Panc1 (cell line): ENCODE measurements at regions not wholly inside any gene's neighbourhood (a gene's known extent, or its start where the extent isn't known, plus 50 kb on each side); places are given as distances from the start of the nearest gene placed in this dataset.

Source experiments
- POLR2AphosphoS5 ChIP-seq: IDR thresholded peaks from 2 replicates; pipeline ENCODE4 v1.6.1; 2012; ENCODE audit warnings: mild to moderate bottlenecking, low read depth, low read length, moderate library complexity
- SIN3A ChIP-seq: IDR thresholded peaks from 2 replicates; pipeline ENCODE4 v1.6.1; 2012; ENCODE audit warnings: low read depth, mild to moderate bottlenecking, low read length, moderate library complexity, borderline replicate concordance; ENCODE audit not compliant: insufficient read depth
- TCF7L2 ChIP-seq: IDR thresholded peaks from 2 replicates; pipeline ENCODE4 v1.6.1; 2011; ENCODE audit warnings: mild to moderate bottlenecking, low read depth, low read length, inconsistent platforms
- TF ChIP-seq, protein P1 (sequence below): fragments of 450-650 bp; IDR thresholded peaks from 2 replicates; pipeline ENCODE4 v1.5.1; 2017; ENCODE audit warnings: mild to moderate bottlenecking
- TF ChIP-seq, protein P2 (sequence below), 2 experiments: IDR thresholded peaks; 2 replicates each; pipeline ENCODE4 v1.6.1; 2011 to 2012; ENCODE audit warnings: low read depth in 2 of 2, control low read depth in 1 of 2, low read length in 1 of 2, mild to moderate bottlenecking in 1 of 2, moderate library complexity in 1 of 2; ENCODE audit not compliant: insufficient read depth in 1 of 2

DNA sequence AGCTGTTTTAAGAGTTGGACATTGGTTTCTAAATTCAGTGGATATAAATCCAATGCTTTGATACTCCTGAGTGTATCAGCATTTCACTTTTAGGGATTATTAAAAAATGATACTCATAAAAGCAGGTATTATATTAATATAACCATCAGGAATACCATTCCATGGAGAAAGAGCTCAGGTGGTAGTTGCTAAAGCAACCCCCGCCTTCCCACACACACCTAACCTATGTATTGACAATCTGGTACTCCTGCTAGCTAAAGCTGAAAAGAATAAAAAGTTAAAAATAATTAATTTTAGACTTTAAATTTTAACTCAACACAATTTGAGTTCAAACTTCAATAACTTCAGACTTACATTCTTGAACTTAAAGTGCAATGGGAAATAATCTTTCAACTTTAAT is 717.1 kb upstream of the HS3ST1 start:
- TF ChIP-seq, protein P1, sequence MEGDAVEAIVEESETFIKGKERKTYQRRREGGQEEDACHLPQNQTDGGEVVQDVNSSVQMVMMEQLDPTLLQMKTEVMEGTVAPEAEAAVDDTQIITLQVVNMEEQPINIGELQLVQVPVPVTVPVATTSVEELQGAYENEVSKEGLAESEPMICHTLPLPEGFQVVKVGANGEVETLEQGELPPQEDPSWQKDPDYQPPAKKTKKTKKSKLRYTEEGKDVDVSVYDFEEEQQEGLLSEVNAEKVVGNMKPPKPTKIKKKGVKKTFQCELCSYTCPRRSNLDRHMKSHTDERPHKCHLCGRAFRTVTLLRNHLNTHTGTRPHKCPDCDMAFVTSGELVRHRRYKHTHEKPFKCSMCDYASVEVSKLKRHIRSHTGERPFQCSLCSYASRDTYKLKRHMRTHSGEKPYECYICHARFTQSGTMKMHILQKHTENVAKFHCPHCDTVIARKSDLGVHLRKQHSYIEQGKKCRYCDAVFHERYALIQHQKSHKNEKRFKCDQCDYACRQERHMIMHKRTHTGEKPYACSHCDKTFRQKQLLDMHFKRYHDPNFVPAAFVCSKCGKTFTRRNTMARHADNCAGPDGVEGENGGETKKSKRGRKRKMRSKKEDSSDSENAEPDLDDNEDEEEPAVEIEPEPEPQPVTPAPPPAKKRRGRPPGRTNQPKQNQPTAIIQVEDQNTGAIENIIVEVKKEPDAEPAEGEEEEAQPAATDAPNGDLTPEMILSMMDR = no peak
- no peak for TF ChIP-seq TCF7L2
- TF ChIP-seq POLR2AphosphoS5 = no peak
- TF ChIP-seq SIN3A = no peak
- TF ChIP-seq, protein P2, sequence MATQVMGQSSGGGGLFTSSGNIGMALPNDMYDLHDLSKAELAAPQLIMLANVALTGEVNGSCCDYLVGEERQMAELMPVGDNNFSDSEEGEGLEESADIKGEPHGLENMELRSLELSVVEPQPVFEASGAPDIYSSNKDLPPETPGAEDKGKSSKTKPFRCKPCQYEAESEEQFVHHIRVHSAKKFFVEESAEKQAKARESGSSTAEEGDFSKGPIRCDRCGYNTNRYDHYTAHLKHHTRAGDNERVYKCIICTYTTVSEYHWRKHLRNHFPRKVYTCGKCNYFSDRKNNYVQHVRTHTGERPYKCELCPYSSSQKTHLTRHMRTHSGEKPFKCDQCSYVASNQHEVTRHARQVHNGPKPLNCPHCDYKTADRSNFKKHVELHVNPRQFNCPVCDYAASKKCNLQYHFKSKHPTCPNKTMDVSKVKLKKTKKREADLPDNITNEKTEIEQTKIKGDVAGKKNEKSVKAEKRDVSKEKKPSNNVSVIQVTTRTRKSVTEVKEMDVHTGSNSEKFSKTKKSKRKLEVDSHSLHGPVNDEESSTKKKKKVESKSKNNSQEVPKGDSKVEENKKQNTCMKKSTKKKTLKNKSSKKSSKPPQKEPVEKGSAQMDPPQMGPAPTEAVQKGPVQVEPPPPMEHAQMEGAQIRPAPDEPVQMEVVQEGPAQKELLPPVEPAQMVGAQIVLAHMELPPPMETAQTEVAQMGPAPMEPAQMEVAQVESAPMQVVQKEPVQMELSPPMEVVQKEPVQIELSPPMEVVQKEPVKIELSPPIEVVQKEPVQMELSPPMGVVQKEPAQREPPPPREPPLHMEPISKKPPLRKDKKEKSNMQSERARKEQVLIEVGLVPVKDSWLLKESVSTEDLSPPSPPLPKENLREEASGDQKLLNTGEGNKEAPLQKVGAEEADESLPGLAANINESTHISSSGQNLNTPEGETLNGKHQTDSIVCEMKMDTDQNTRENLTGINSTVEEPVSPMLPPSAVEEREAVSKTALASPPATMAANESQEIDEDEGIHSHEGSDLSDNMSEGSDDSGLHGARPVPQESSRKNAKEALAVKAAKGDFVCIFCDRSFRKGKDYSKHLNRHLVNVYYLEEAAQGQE (IDR thresholded peaks at IDR 0.05; ENCODE audit: insufficient read depth in 1 of 2, low read depth in 2 of 2, low read length in 1 of 2) = no peak
